OCI-LY1 (cell line): ENCODE measurements at regions not wholly inside any gene's neighbourhood (a gene's known extent, or its start where the extent isn't known, plus 50 kb on each side); places are given as distances from the start of the nearest gene placed in this dataset.

Source experiments
- H2AFZ ChIP-seq: fragments of 200-600 bp; sonication (generic), shearing (Covaris generic); 2 replicates; pipeline ENCODE4 v1.6.0; 2014; ENCODE audit warnings: antibody characterized with exemption, mild to moderate bottlenecking, low read length
- H3F3A ChIP-seq: fragments of 200-600 bp; sonication (generic), shearing (Covaris generic); 2 replicates; pipeline ENCODE4 v1.6.0; 2014; ENCODE audit warnings: mild to moderate bottlenecking, antibody characterized with exemption, low read length, moderate library complexity; ENCODE audit not compliant: insufficient read depth
- H3K27ac ChIP-seq: fragments of 200-600 bp; sonication (generic); 2 replicates; pipeline ENCODE4 v1.5.1; 2014; ENCODE audit warnings: low read length, mixed run types, mild to moderate bottlenecking, low read depth; ENCODE audit not compliant: poor library complexity, severe bottlenecking
- H3K27me3 ChIP-seq: fragments of 200-600 bp; sonication (generic); 2 replicates; pipeline ENCODE4 v1.6.0; 2014; ENCODE audit warnings: antibody characterized with exemption, mild to moderate bottlenecking, low read length, moderate library complexity; ENCODE audit not compliant: insufficient read depth
- H3K36me3 ChIP-seq: fragments of 200-600 bp; sonication (generic); 2 replicates; pipeline ENCODE4 v1.6.1; 2014; ENCODE audit warnings: mild to moderate bottlenecking, antibody characterized with exemption, low read length, moderate library complexity, mixed read lengths; ENCODE audit not compliant: insufficient read depth
- H3K4me1 ChIP-seq: fragments of 200-600 bp; sonication (generic); 2 replicates; pipeline ENCODE4 v1.5.1; 2014; ENCODE audit warnings: mild to moderate bottlenecking, low read length, moderate library complexity; ENCODE audit not compliant: insufficient read depth, severe bottlenecking
- H3K4me2 ChIP-seq: fragments of 200-600 bp; sonication (generic), shearing (Covaris generic); 2 replicates; pipeline ENCODE4 v1.6.1; 2014; ENCODE audit warnings: low read length
- H3K4me3 ChIP-seq: fragments of 200-600 bp; sonication (generic); 2 replicates; pipeline ENCODE4 v1.5.1; 2014; ENCODE audit warnings: low read length, low read depth, mild to moderate bottlenecking, mixed read lengths; ENCODE audit not compliant: poor library complexity, severe bottlenecking
- H3K79me2 ChIP-seq: fragments of 200-600 bp; shearing (Covaris generic); 2 replicates; pipeline ENCODE4 v1.6.1; 2016; ENCODE audit warnings: mixed run types, low read length, mixed read lengths; ENCODE audit not compliant: insufficient read depth
- H3K9ac ChIP-seq: fragments of 200-600 bp; sonication (generic), shearing (Covaris generic); 2 replicates; pipeline ENCODE4 v1.6.1; 2014; ENCODE audit warnings: mild to moderate bottlenecking, low read length, mixed read lengths
- H3K9me2 ChIP-seq: fragments of 200-600 bp; sonication (generic), shearing (Covaris generic); 2 replicates; pipeline ENCODE4 v1.6.1; 2014; ENCODE audit warnings: low read depth, mild to moderate bottlenecking, low read length, mixed read lengths
- H3K9me3 ChIP-seq: fragments of 200-600 bp; shearing (Covaris generic); 2 replicates; pipeline ENCODE4 v1.6.1; 2014; ENCODE audit warnings: low read length, mixed read lengths
- H4K20me1 ChIP-seq: fragments of 200-600 bp; sonication (generic), shearing (Covaris generic); 2 replicates; pipeline ENCODE4 v1.6.0; 2016; ENCODE audit warnings: mild to moderate bottlenecking, low read length; ENCODE audit not compliant: insufficient read depth
- CTCF ChIP-seq: fragments of 200-600 bp; sonication (generic), shearing (Covaris generic); IDR thresholded peaks from 2 replicates; pipeline ENCODE4 v1.5.1; 2017; ENCODE audit warnings: mild to moderate bottlenecking, antibody characterized with exemption, low read length, moderate library complexity, mixed read lengths
- EZH2 ChIP-seq: fragments of 200-600 bp; sonication (generic), shearing (Covaris generic); IDR thresholded peaks from 2 replicates; pipeline ENCODE4 v1.8.0; 2017; ENCODE audit warnings: borderline replicate concordance, mixed run types, mild to moderate bottlenecking, antibody characterized with exemption, low read length, moderate library complexity, mixed read lengths

- Histone ChIP-seq H4K20me1 (no peaks in the 10 kb centered on the region), H3F3A (no peaks in the 10 kb centered on the region), H3K9ac (no peak overlapping the region), H2AFZ (no peak overlapping the region), H3K79me2 (no peaks in the 10 kb centered on the region), H3K27me3 (no peaks in the 10 kb centered on the region), H3K9me2 (no peaks in the 10 kb centered on the region), H3K4me2 (no peak overlapping the region), H3K4me3 (no peak overlapping the region), H3K27ac (no peak overlapping the region), H3K9me3 (no peaks in the 10 kb centered on the region), H3K36me3 (no peaks in the 10 kb centered on the region), H3K4me1 (no peaks in the 10 kb centered on the region)
- TF ChIP-seq CTCF (no peak), EZH2 (no peak)
These were observed 497.3 kb upstream of the BOD1L1 start for GRCh38 chr4:14124816-14125215.

GRCh38 chr4:14125375-14126129 is 498.0 kb upstream of the BOD1L1 start:
- Histone ChIP-seq H3K4me2 (no peak overlapping the region), H3K9me3 (no peaks in the 10 kb centered on the region), H3K27me3 (no peaks in the 10 kb centered on the region), H2AFZ (no peak overlapping the region), H3K36me3 (no peaks in the 10 kb centered on the region), H3K4me3 (no peak overlapping the region), H3K27ac (no peak overlapping the region), H3K79me2 (no peaks in the 10 kb centered on the region), H3K9me2 (no peaks in the 10 kb centered on the region), H3K4me1 (no peaks in the 10 kb centered on the region), H4K20me1 (no peaks in the 10 kb centered on the region), H3F3A (no peaks in the 10 kb centered on the region), H3K9ac (no peak overlapping the region)
- TF ChIP-seq CTCF (no peak), EZH2 (no peak)

- H3K27ac ChIP-seq, result no peak overlapping the region
- H3K79me2 ChIP-seq, result no peaks in the 10 kb centered on the region
- no peaks in the 10 kb centered on the region for H3K4me1 ChIP-seq
- no peaks in the 10 kb centered on the region for H3K9me3 ChIP-seq
- H3K36me3 ChIP-seq, result no peaks in the 10 kb centered on the region
- H4K20me1 ChIP-seq, result no peaks in the 10 kb centered on the region
- no peak overlapping the region for H2AFZ ChIP-seq
- no peaks in the 10 kb centered on the region for H3F3A ChIP-seq
- TF ChIP-seq EZH2, result no peak
- no peak for TF ChIP-seq CTCF
- H3K9me2 ChIP-seq, result no peaks in the 10 kb centered on the region
- no peak overlapping the region for H3K9ac ChIP-seq
- H3K4me3 ChIP-seq, result no peak overlapping the region
- no peaks in the 10 kb centered on the region for H3K27me3 ChIP-seq
- no peak overlapping the region for H3K4me2 ChIP-seq
These were observed 503.0 kb upstream of the BOD1L1 start for GRCh38 chr4:14130551-14130950.
